GM12878 (cell line): ENCODE measurements at regions not wholly inside any gene's neighbourhood (a gene's known extent, or its start where the extent isn't known, plus 50 kb on each side); places are given as distances from the start of the nearest gene placed in this dataset.

Experiments
- ATAC-seq: fragments of 200-7000 bp; cut with Tn5 transposase; 3 replicates; pipeline ENCODE4 v1.9.1; 2020; ENCODE audit warnings: mild to moderate bottlenecking, moderate library complexity
- BruUV-seq: library from RNA; stranded (reverse); fragments of 400-500 nt; replicated peaks from 2 replicates; lab custom pipeline; 2021; lab: Mats Ljungman, UMichigan
- CTCF ChIA-PET: fragments of 300-600 bp; sonication (Branson Sonifier 250); formaldehyde crosslinking; extraction: SDS; loops from one replicate; lab custom pipeline; 2021; ENCODE audit warnings: inconsistent platforms; lab: Yijun Ruan, JAX
- POLR2A ChIA-PET: fragments of 350-600 bp; formaldehyde crosslinking; extraction: SDS; loops from one replicate; lab custom pipeline; 2021; ENCODE audit warnings: inconsistent platforms; lab: Charles Lee
- RAD21 ChIA-PET: fragments of 300-600 bp; sonication (Branson Sonifier 250); formaldehyde crosslinking; loops from one replicate; lab custom pipeline; 2023; ENCODE audit warnings: antibody characterized with exemption; ENCODE audit not compliant: unreplicated experiment; lab: Charles Lee
- SMC1A ChIA-PET: fragments of 300-600 bp; sonication (Branson Sonifier 250); formaldehyde crosslinking; loops from one replicate; lab custom pipeline; 2023; ENCODE audit not compliant: unreplicated experiment, uncharacterized antibody; lab: Charles Lee
- DNase-seq: peaks from one replicate; pipeline ENCODE4 v3.0.0-alpha.2; 2011; ENCODE audit warnings: low read depth, low spot score
- FAIRE-seq: peaks from 3 replicates; lab custom pipeline; 2011; peaks lifted over from hg19 to GRCh38; lab: Jason Lieb, UNC
- H2AFZ ChIP-seq: 2 replicates; pipeline ENCODE4 v1.6.0; 2011; ENCODE audit warnings: low read depth, low read length, control low read depth; ENCODE audit not compliant: control insufficient read depth
- H3K27ac ChIP-seq: 2 replicates; pipeline ENCODE4 v1.5.1; 2011; ENCODE audit warnings: control low read depth; ENCODE audit not compliant: control insufficient read depth, insufficient read depth
- H3K27me3 ChIP-seq, 2 experiments: replicated peaks in 1 of 2; 2 replicates each; pipeline versions ENCODE4 v1.6.0 to v1.6.1; 2011; ENCODE audit warnings: low read length in 1 of 2; ENCODE audit not compliant: control insufficient read depth in 2 of 2, insufficient read depth in 2 of 2
- H3K36me3 ChIP-seq, 2 experiments: 2 replicates each; pipeline ENCODE4 v1.5.1; 2011; ENCODE audit warnings: low read length in 1 of 2; ENCODE audit not compliant: control insufficient read depth in 2 of 2, insufficient read depth in 2 of 2
- H3K4me1 ChIP-seq: 2 replicates; pipeline ENCODE4 v1.6.1; 2011; ENCODE audit warnings: mild to moderate bottlenecking, low read length, moderate library complexity, mixed read lengths; ENCODE audit not compliant: control insufficient read depth, insufficient read depth
- H3K4me2 ChIP-seq: 2 replicates; pipeline ENCODE4 v1.6.0; 2011; ENCODE audit warnings: control low read depth; ENCODE audit not compliant: control insufficient read depth, insufficient read depth
- H3K4me3 ChIP-seq: fragments of 200-600 bp; sonication (generic); 2 replicates; pipeline ENCODE4 v1.5.1; 2016
- H3K79me2 ChIP-seq: 2 replicates; pipeline ENCODE4 v1.6.0; 2011; ENCODE audit warnings: low read length; ENCODE audit not compliant: control insufficient read depth, insufficient read depth
- H3K9ac ChIP-seq: 2 replicates; pipeline ENCODE4 v1.8.0; 2011; ENCODE audit warnings: low read length, control low read depth, mixed read lengths; ENCODE audit not compliant: control insufficient read depth, insufficient read depth
- H3K9me3 ChIP-seq: replicated peaks from 3 replicates; pipeline ENCODE4 v1.5.1; 2011; ENCODE audit warnings: mild to moderate bottlenecking, low read length; ENCODE audit not compliant: control insufficient read depth, insufficient read depth
- H4K20me1 ChIP-seq: 2 replicates; pipeline ENCODE4 v1.6.0; 2011; ENCODE audit not compliant: control insufficient read depth, insufficient read depth
- HDAC6 ChIP-seq: fragments of 200-600 bp; sonication (generic); IDR thresholded peaks from one replicate; pipeline ENCODE4 v1.8.0; 2017; ENCODE audit warnings: antibody characterized with exemption; ENCODE audit not compliant: unreplicated experiment
- KAT2A ChIP-seq: conservative IDR thresholded peaks from 2 replicates; pipeline ENCODE4 v1.6.1; 2011; ENCODE audit warnings: low read depth, low read length; ENCODE audit not compliant: control insufficient read depth
- NR2F1 ChIP-seq: fragments of 450-650 bp; conservative IDR thresholded peaks from 2 replicates; pipeline ENCODE4 v1.6.1; 2017; ENCODE audit warnings: mild to moderate bottlenecking
- POU2F2 ChIP-seq: IDR thresholded peaks from 3 replicates; pipeline ENCODE4 v1.6.1; 2011; ENCODE audit warnings: low read depth, mild to moderate bottlenecking, low read length, borderline replicate concordance
- RB1 ChIP-seq: fragments of 450-650 bp; formaldehyde crosslinking; IDR thresholded peaks from 2 replicates; pipeline ENCODE4 v1.6.1; 2017; ENCODE audit warnings: mild to moderate bottlenecking, borderline replicate concordance
- SMAD1 ChIP-seq: fragments of 450-650 bp; IDR thresholded peaks from 2 replicates; pipeline ENCODE4 v1.6.1; 2018; ENCODE audit warnings: mild to moderate bottlenecking, low read depth; ENCODE audit not compliant: partially characterized antibody
- SPI1 ChIP-seq: IDR thresholded peaks from 2 replicates; pipeline ENCODE4 v1.6.1; 2011; ENCODE audit warnings: low read depth, mild to moderate bottlenecking, low read length, moderate library complexity, borderline replicate concordance; ENCODE audit not compliant: insufficient read depth
- TAF1 ChIP-seq: IDR thresholded peaks from 2 replicates; pipeline ENCODE4 v1.6.1; 2011; ENCODE audit warnings: mild to moderate bottlenecking, low read depth, low read length, borderline replicate concordance
- TARDBP ChIP-seq: IDR thresholded peaks from 2 replicates; pipeline ENCODE4 v1.6.1; 2016; ENCODE audit warnings: borderline replicate concordance
- ZNF217 ChIP-seq: fragments of 450-650 bp; IDR thresholded peaks from 2 replicates; pipeline ENCODE4 v1.6.1; 2017; ENCODE audit warnings: antibody characterized with exemption, mild to moderate bottlenecking
- WGBS: methylation state at CpG from one replicate; pipeline ENCODE4 v1.1.6; 2016; ENCODE audit warnings: low lambda C conversion rate; ENCODE audit not compliant: insufficient replicate concordance, insufficient coverage; ENCODE audit errors: missing lambda C conversion rate; 5-methylcytosine and 5-hydroxymethylcytosine counted together
- in situ Hi-C: fragments of 300-500 bp; cut with MboI; formaldehyde crosslinking; loops from 9 replicates; pipeline ENCODE4 v1.14.3; 2018; ENCODE audit warnings: mixed read lengths
- intact Hi-C: fragments of 100-400 bp; cut with micrococcal nuclease; formaldehyde crosslinking; loops from one replicate; pipeline ENCODE4 v1.14.2; 2022; ENCODE audit not compliant: unreplicated experiment
- TF ChIP-seq, protein P1 (sequence below): fragments of 150-350 bp; IDR thresholded peaks from 2 replicates; pipeline ENCODE4 v1.6.1; 2016; ENCODE audit warnings: low read depth, low read length
- TF ChIP-seq, protein P2 (sequence below), 3 experiments: IDR thresholded peaks in 2 of 3; conservative IDR thresholded peaks in 1 of 3; 2 replicates each; pipeline ENCODE4 v1.5.1; 2011; ENCODE audit warnings: low read depth in 3 of 3, low read length in 3 of 3, mild to moderate bottlenecking in 3 of 3, control low read depth in 2 of 3, moderate library complexity in 2 of 3, inconsistent platforms in 1 of 3, mixed read lengths in 1 of 3; ENCODE audit not compliant: control insufficient read depth in 2 of 3, insufficient read depth in 1 of 3; ENCODE audit errors: extremely low read depth in 1 of 3
- TF ChIP-seq, protein P3 (sequence below): fragments of 450-650 bp; formaldehyde crosslinking; IDR thresholded peaks from 2 replicates; pipeline ENCODE4 v1.5.0; 2022; ENCODE audit warnings: mild to moderate bottlenecking, missing genetic modification characterization

DNA sequence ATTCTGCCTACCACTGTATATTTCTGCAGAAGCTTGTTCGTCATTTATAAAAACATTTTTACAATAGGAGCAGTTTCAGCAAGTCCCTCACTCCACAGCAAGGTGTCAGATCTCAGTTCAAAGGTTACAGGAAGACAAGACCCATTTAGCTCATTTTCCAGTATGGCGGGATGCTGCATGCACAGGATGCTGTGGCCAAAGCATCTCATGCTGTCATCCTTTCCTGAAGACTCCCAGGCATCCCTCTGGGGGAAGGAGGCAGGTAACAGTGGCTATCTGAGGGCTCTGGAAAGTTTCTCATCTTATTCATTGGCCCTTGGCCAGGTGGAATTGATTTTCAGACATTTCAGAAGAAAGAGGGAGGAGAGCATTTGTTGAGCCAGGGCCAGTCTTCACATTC, 539.3 kb upstream of the CDH5 start:
- H3K36me3 ChIP-seq, result no peaks in the 10 kb centered on the region
- H3K9ac ChIP-seq, result no peak overlapping the region
- no TSS peak for BruUV-seq
- no peak for DNase-seq
- H3K4me1 ChIP-seq, result no peaks in the 10 kb centered on the region
- no peak overlapping the region for H3K4me2 ChIP-seq
- FAIRE-seq, result no peak
- H3K9me3 ChIP-seq, result no peaks in the 10 kb centered on the region
- RAD21 ChIA-PET, result no interaction called here
- ATAC-seq, result no peak
- H2AFZ ChIP-seq, result no peak overlapping the region
- H3K4me3 ChIP-seq, result no peak overlapping the region
- no peaks in the 10 kb centered on the region for H4K20me1 ChIP-seq
- H3K27ac ChIP-seq, result no peak overlapping the region
- SMC1A ChIA-PET, result no interaction called here
- TF ChIP-seq, protein P1, sequence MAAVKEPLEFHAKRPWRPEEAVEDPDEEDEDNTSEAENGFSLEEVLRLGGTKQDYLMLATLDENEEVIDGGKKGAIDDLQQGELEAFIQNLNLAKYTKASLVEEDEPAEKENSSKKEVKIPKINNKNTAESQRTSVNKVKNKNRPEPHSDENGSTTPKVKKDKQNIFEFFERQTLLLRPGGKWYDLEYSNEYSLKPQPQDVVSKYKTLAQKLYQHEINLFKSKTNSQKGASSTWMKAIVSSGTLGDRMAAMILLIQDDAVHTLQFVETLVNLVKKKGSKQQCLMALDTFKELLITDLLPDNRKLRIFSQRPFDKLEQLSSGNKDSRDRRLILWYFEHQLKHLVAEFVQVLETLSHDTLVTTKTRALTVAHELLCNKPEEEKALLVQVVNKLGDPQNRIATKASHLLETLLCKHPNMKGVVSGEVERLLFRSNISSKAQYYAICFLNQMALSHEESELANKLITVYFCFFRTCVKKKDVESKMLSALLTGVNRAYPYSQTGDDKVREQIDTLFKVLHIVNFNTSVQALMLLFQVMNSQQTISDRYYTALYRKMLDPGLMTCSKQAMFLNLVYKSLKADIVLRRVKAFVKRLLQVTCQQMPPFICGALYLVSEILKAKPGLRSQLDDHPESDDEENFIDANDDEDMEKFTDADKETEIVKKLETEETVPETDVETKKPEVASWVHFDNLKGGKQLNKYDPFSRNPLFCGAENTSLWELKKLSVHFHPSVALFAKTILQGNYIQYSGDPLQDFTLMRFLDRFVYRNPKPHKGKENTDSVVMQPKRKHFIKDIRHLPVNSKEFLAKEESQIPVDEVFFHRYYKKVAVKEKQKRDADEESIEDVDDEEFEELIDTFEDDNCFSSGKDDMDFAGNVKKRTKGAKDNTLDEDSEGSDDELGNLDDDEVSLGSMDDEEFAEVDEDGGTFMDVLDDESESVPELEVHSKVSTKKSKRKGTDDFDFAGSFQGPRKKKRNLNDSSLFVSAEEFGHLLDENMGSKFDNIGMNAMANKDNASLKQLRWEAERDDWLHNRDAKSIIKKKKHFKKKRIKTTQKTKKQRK, result no peak
- TF ChIP-seq SPI1 (no peak), ZNF217 (no peak), TARDBP (no peak), NR2F1 (no peak), KAT2A (no peak), SMAD1 (no peak), HDAC6 (no peak), TAF1 (no peak), POU2F2 (no peak), RB1 (no peak)
- TF ChIP-seq, protein P2, sequence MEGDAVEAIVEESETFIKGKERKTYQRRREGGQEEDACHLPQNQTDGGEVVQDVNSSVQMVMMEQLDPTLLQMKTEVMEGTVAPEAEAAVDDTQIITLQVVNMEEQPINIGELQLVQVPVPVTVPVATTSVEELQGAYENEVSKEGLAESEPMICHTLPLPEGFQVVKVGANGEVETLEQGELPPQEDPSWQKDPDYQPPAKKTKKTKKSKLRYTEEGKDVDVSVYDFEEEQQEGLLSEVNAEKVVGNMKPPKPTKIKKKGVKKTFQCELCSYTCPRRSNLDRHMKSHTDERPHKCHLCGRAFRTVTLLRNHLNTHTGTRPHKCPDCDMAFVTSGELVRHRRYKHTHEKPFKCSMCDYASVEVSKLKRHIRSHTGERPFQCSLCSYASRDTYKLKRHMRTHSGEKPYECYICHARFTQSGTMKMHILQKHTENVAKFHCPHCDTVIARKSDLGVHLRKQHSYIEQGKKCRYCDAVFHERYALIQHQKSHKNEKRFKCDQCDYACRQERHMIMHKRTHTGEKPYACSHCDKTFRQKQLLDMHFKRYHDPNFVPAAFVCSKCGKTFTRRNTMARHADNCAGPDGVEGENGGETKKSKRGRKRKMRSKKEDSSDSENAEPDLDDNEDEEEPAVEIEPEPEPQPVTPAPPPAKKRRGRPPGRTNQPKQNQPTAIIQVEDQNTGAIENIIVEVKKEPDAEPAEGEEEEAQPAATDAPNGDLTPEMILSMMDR (IDR thresholded peaks at IDR 0.05 in 2 of 3, conservative IDR thresholded peaks at IDR 0.05 in 1 of 3; ENCODE audit: control insufficient read depth in 2 of 3, extremely low read depth in 1 of 3, insufficient read depth in 1 of 3, low read depth in 3 of 3, low read length in 3 of 3), result no peak
- TF ChIP-seq, protein P3, sequence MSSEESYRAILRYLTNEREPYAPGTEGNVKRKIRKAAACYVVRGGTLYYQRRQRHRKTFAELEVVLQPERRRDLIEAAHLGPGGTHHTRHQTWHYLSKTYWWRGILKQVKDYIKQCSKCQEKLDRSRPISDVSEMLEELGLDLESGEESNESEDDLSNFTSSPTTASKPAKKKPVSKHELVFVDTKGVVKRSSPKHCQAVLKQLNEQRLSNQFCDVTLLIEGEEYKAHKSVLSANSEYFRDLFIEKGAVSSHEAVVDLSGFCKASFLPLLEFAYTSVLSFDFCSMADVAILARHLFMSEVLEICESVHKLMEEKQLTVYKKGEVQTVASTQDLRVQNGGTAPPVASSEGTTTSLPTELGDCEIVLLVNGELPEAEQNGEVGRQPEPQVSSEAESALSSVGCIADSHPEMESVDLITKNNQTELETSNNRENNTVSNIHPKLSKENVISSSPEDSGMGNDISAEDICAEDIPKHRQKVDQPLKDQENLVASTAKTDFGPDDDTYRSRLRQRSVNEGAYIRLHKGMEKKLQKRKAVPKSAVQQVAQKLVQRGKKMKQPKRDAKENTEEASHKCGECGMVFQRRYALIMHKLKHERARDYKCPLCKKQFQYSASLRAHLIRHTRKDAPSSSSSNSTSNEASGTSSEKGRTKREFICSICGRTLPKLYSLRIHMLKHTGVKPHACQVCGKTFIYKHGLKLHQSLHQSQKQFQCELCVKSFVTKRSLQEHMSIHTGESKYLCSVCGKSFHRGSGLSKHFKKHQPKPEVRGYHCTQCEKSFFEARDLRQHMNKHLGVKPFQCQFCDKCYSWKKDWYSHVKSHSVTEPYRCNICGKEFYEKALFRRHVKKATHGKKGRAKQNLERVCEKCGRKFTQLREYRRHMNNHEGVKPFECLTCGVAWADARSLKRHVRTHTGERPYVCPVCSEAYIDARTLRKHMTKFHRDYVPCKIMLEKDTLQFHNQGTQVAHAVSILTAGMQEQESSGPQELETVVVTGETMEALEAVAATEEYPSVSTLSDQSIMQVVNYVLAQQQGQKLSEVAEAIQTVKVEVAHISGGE (CRISPR knock-in tag), result no peak
- CTCF ChIA-PET, result no interaction called here
- in situ Hi-C loops (no loop called here), intact Hi-C loops (no loop called here)
- no peaks in the 10 kb centered on the region; a peak in 1 of 4 replicates for H3K27me3 ChIP-seq
- POLR2A ChIA-PET, result no interaction called here
- no peaks in the 10 kb centered on the region for H3K79me2 ChIP-seq
- WGBS, result 23% methylated on average over 2 of the region's 2 CpGs
